ENCODE measurements at regions not wholly inside any gene's neighbourhood (a gene's known extent, or its start where the extent isn't known, plus 50 kb on each side); places are given as distances from the start of the nearest gene placed in this dataset.

DNA sequence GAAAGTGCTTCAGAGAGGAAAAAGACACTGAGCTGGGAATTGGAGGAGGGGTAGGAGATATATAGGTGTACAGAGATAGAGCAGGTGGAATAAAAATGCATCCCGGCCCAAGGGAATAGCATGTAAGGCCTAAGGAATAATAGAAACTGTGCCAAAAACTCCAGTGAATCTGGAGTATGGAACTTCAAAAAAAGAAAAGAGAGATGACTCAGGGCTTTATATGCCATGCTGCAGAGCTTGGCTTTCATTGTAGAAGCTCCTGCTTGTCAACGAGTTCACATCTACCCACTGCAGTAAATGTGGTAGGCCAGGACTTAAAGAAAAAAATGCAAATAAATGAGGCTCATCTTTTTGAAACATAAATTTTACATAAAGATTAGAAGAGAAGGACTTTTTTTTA is 131.8 kb downstream of the MREG start:
- DNase-seq (ENCODE audit: low spot score): no peak
- Histone ChIP-seq H3K9me3 (ENCODE audit: control insufficient read depth in 4 of 4, low read length in 3 of 4) (no peaks in the 10 kb centered on the region), H3K4me1 (ENCODE audit: control insufficient read depth in 4 of 4, insufficient read depth in 4 of 4, low read length in 3 of 4) (no peaks in the 10 kb centered on the region), H3K4me3 (ENCODE audit: low read depth in 1 of 3, low read length in 3 of 3) (no peak overlapping the region), H3K9ac (ENCODE audit: low read depth in 1 of 2, low read length in 2 of 2) (no peak overlapping the region), H3K27me3 (ENCODE audit: control insufficient read depth in 4 of 4, insufficient read depth in 4 of 4, low read length in 3 of 4) (no peaks in the 10 kb centered on the region), H3K27ac (ENCODE audit: low read depth in 1 of 2, low read length in 2 of 2) (no peak overlapping the region), H3K36me3 (ENCODE audit: control insufficient read depth in 4 of 4, insufficient read depth in 3 of 4, low read depth in 1 of 4, low read length in 3 of 4) (no peaks in the 10 kb centered on the region)
- 93% methylated on average over 2 of the region's 2 CpGs for WGBS
- TF ChIP-seq REST (IDR thresholded peaks at IDR 0.05): no peak
- TF ChIP-seq TAF1 (conservative IDR thresholded peaks at IDR 0.05): no peak
- TF ChIP-seq EGR1 (IDR thresholded peaks at IDR 0.05; ENCODE audit: low read depth in 2 of 2): no peak
- TF ChIP-seq MAX (IDR thresholded peaks at IDR 0.05): no peak
- no peak for TF ChIP-seq FOXA1 (IDR thresholded peaks at IDR 0.05)
- TF ChIP-seq HNF4A (conservative IDR thresholded peaks at IDR 0.05): no peak
- TF ChIP-seq FOXA2 (IDR thresholded peaks at IDR 0.05): no peak
- no peak for TF ChIP-seq JUND (IDR thresholded peaks at IDR 0.05)

DNA sequence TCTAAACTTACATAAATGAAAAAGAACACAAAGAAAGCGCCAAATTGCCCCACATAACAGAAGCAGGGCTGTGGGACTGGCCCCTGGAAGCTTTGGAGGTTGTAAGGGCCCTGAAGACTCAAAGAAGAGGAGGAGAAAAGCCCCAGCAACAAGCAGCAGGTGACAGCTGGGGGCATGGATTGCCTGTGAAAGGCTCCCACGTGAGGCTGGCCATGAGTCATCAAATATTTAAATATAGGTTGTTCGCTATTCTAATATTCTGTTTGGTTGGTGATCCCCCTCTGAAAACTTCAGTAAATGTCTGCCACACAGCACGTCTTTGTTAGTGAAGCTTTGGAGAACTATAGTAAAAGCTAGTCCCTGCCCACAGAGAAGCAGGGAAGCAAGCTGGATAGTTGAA is 132.4 kb downstream of the MREG start:
- no peak overlapping the region for H3K4me3 ChIP-seq (ENCODE audit: low read depth in 1 of 3, low read length in 3 of 3)
- no peak overlapping the region for H3K9ac ChIP-seq (ENCODE audit: low read depth in 1 of 2, low read length in 2 of 2)
- H3K27me3 ChIP-seq (ENCODE audit: control insufficient read depth in 4 of 4, insufficient read depth in 4 of 4, low read length in 3 of 4): no peaks in the 10 kb centered on the region
- TF ChIP-seq REST (IDR thresholded peaks at IDR 0.05) (no peak), RAD21 (IDR thresholded peaks at IDR 0.05) (no peak), HNF4A (conservative IDR thresholded peaks at IDR 0.05) (no peak), NR2F2 (IDR thresholded peaks at IDR 0.05) (no peak)
- TF ChIP-seq, protein P1, sequence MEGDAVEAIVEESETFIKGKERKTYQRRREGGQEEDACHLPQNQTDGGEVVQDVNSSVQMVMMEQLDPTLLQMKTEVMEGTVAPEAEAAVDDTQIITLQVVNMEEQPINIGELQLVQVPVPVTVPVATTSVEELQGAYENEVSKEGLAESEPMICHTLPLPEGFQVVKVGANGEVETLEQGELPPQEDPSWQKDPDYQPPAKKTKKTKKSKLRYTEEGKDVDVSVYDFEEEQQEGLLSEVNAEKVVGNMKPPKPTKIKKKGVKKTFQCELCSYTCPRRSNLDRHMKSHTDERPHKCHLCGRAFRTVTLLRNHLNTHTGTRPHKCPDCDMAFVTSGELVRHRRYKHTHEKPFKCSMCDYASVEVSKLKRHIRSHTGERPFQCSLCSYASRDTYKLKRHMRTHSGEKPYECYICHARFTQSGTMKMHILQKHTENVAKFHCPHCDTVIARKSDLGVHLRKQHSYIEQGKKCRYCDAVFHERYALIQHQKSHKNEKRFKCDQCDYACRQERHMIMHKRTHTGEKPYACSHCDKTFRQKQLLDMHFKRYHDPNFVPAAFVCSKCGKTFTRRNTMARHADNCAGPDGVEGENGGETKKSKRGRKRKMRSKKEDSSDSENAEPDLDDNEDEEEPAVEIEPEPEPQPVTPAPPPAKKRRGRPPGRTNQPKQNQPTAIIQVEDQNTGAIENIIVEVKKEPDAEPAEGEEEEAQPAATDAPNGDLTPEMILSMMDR (IDR thresholded peaks at IDR 0.05; ENCODE audit: low read depth, low read length, missing input control): no peak
- no peaks in the 10 kb centered on the region for H3K9me3 ChIP-seq (ENCODE audit: control insufficient read depth in 4 of 4, low read length in 3 of 4)
- DNase-seq (ENCODE audit: low spot score): no peak
- no peaks in the 10 kb centered on the region for H3K4me1 ChIP-seq (ENCODE audit: control insufficient read depth in 4 of 4, insufficient read depth in 4 of 4, low read length in 3 of 4)
- no peak overlapping the region for H3K27ac ChIP-seq (ENCODE audit: low read depth in 1 of 2, low read length in 2 of 2)
- WGBS: 90% methylated on average over 4 of the region's 4 CpGs
- no peaks in the 10 kb centered on the region for H3K36me3 ChIP-seq (ENCODE audit: control insufficient read depth in 4 of 4, insufficient read depth in 3 of 4, low read depth in 1 of 4, low read length in 3 of 4)

Data from liver (tissue), 8 donors.